Islet precursor cell (in vitro differentiated cells): ENCODE measurements at regions not wholly inside any gene's neighbourhood (a gene's known extent, or its start where the extent isn't known, plus 50 kb on each side); places are given as distances from the start of the nearest gene placed in this dataset.
A peak's percentile ranks its signal among the peaks of the same experiment; 100 is the strongest.

Source experiments
- DNase-seq: peaks from one replicate; pipeline ENCODE4 v3.0.0-alpha.2; 2018

GRCh38 chr1:37242501-37242900 lies 208.2 kb upstream of the GRIK3 start:
- no peak for DNase-seq

GRCh38 chr1:37243368-37244082 lies 209.2 kb upstream of the GRIK3 start:
- DNase-seq, result no peak

GRCh38 chr1:37244083-37244480 lies 209.8 kb upstream of the GRIK3 start:
- no peak for DNase-seq

GRCh38 chr1:37244815-37245214 lies 210.5 kb upstream of the GRIK3 start:
- peak; percentile 14 for DNase-seq

GRCh38 chr1:37246631-37247030 lies 212.3 kb upstream of the GRIK3 start:
- no peak for DNase-seq

GRCh38 chr1:37250371-37250770 lies 216.1 kb upstream of the GRIK3 start:
- no peak for DNase-seq

GRCh38 chr1:37255136-37255795 lies 219.1 kb upstream of the ZC3H12A start:
- DNase-seq, result peak; percentile 91

- no peak for DNase-seq
These were observed 218.5 kb upstream of the ZC3H12A start for GRCh38 chr1:37255868-37256267.

- no peak for DNase-seq
These were observed 216.7 kb upstream of the ZC3H12A start for GRCh38 chr1:37257646-37258045.

GRCh38 chr1:37258068-37258467 lies 216.3 kb upstream of the ZC3H12A start:
- DNase-seq, result no peak

- no peak for DNase-seq
These were observed 215.4 kb upstream of the ZC3H12A start for GRCh38 chr1:37259019-37259418.

- DNase-seq, result no peak
These were observed 213.3 kb upstream of the ZC3H12A start for GRCh38 chr1:37261129-37261528.

- DNase-seq, result no peak
These were observed 211.8 kb upstream of the ZC3H12A start for GRCh38 chr1:37262439-37263170.

- no peak for DNase-seq
These were observed 209.2 kb upstream of the ZC3H12A start for GRCh38 chr1:37265156-37265555.

GRCh38 chr1:37265786-37266667 lies 208.4 kb upstream of the ZC3H12A start:
- no peak for DNase-seq

- peak; percentile 56 for DNase-seq
These were observed 207.1 kb upstream of the ZC3H12A start for GRCh38 chr1:37267111-37267835.

GRCh38 chr1:37270639-37271038 lies 203.7 kb upstream of the ZC3H12A start:
- no peak for DNase-seq

- DNase-seq, result no peak
These were observed 201.8 kb upstream of the ZC3H12A start for GRCh38 chr1:37272626-37273025.

- DNase-seq, result no peak
These were observed 199.9 kb upstream of the ZC3H12A start for GRCh38 chr1:37274486-37274885.

- no peak for DNase-seq
These were observed 199.3 kb upstream of the ZC3H12A start for GRCh38 chr1:37274938-37275631.

- DNase-seq, result no peak
These were observed 197.0 kb upstream of the ZC3H12A start for GRCh38 chr1:37277366-37277765.

- no peak for DNase-seq
These were observed 193.0 kb upstream of the ZC3H12A start for GRCh38 chr1:37281354-37281753.
